ENCODE measurements at regions not wholly inside any gene's neighbourhood (a gene's known extent, or its start where the extent isn't known, plus 50 kb on each side); places are given as distances from the start of the nearest gene placed in this dataset.

- Mint-ChIP-seq H3K27ac (no peak overlapping the region), H3K9me3 (peaks cover 44 to 58% of the 10 kb centered on the region in 2 experiments), H3K4me3 (no peak overlapping the region), H3K4me1 (no peaks in the 10 kb centered on the region), H3K27me3 (ENCODE audit: low read depth) (no peaks in the 10 kb centered on the region; the same call in 1 of the 2 replicates), H3K36me3 (ENCODE audit: insufficient read depth in 1 of 3, low read depth in 3 of 3) (peaks cover 13 to 48% (median 22%) of the 10 kb centered on the region in 3 experiments)
- no peak overlapping the region for H2BK5ac ChIP-seq (ENCODE audit: insufficient read length, low read length)
- H3K27me3 ChIP-seq (ENCODE audit: insufficient read depth, low read length) = no peaks in the 10 kb centered on the region
- no peak overlapping the region for H2AK5ac ChIP-seq (ENCODE audit: insufficient read length, low read length)
- peaks cover 7% of the 10 kb centered on the region for H3K9me3 ChIP-seq (ENCODE audit: control insufficient read depth, low read depth, low read length)
- H2BK120ac ChIP-seq (ENCODE audit: low read depth, low read length, poor library complexity, severe bottlenecking) = no peak overlapping the region
- H2BK12ac ChIP-seq (ENCODE audit: insufficient read length, low read depth, low read length) = no peak overlapping the region
- H3K9ac ChIP-seq (ENCODE audit: extremely low read depth, insufficient read length, low read length) = no peak overlapping the region
- no peak overlapping the region for H4K5ac ChIP-seq (ENCODE audit: insufficient read length, low read depth, low read length)
- no peak for DNase-seq
- H4K91ac ChIP-seq (ENCODE audit: insufficient read length, low read depth, low read length) = no peak overlapping the region
- no peak overlapping the region for H3K23ac ChIP-seq (ENCODE audit: insufficient read length, low read depth, low read length)
- H3K79me2 ChIP-seq (ENCODE audit: insufficient read depth, low read length) = no peaks in the 10 kb centered on the region
- no peaks in the 10 kb centered on the region for H3K79me1 ChIP-seq (ENCODE audit: insufficient read depth, low read depth, low read length, poor library complexity, severe bottlenecking)
- H3K4ac ChIP-seq (ENCODE audit: low read depth, low read length) = no peak overlapping the region
- H3K4me2 ChIP-seq (ENCODE audit: insufficient read depth, insufficient read length, low read length) = no peak overlapping the region
- no peak overlapping the region for H2AFZ ChIP-seq (ENCODE audit: low read length)
- no peak overlapping the region for H4K8ac ChIP-seq (replicated peaks; ENCODE audit: insufficient read length, low read depth, low read length)
- no peak overlapping the region for H3K18ac ChIP-seq (ENCODE audit: insufficient read length, low read depth, low read length)
- H3T11ph ChIP-seq (ENCODE audit: low read length) = no peak overlapping the region
- no peak overlapping the region for H3K14ac ChIP-seq (ENCODE audit: insufficient read depth, low read length)
- H2BK15ac ChIP-seq (ENCODE audit: low read depth, low read length) = no peak overlapping the region
- TF ChIP-seq CTCF (conservative IDR thresholded peaks at IDR 0.05) = no peak
- no peak overlapping the region for H3K27ac ChIP-seq (ENCODE audit: insufficient read length, low read depth, low read length)
- H3K4me1 ChIP-seq (ENCODE audit: insufficient read depth, low read length) = no peaks in the 10 kb centered on the region
- H3K23me2 ChIP-seq (ENCODE audit: insufficient read length, low read depth, low read length, poor library complexity, severe bottlenecking) = no peaks in the 10 kb centered on the region
- no peaks in the 10 kb centered on the region for H4K20me1 ChIP-seq (ENCODE audit: control insufficient read depth, insufficient read depth, insufficient read length)
- no peak overlapping the region for H3K56ac ChIP-seq (ENCODE audit: insufficient read length, low read depth, low read length)
- H2BK20ac ChIP-seq (ENCODE audit: low read depth, low read length, poor library complexity, severe bottlenecking) = no peak overlapping the region
These were observed 433.2 kb upstream of the MEX3C start for GRCh38 chr18:51630706-51631105.
